ENCODE measurements at regions not wholly inside any gene's neighbourhood (a gene's known extent, or its start where the extent isn't known, plus 50 kb on each side); places are given as distances from the start of the nearest gene placed in this dataset.
"Not testable (repeated sequence)": the region's sequence is repeated elsewhere in the genome, so short reads cannot be mapped to it uniquely, and the experiment has no call there.

DNA sequence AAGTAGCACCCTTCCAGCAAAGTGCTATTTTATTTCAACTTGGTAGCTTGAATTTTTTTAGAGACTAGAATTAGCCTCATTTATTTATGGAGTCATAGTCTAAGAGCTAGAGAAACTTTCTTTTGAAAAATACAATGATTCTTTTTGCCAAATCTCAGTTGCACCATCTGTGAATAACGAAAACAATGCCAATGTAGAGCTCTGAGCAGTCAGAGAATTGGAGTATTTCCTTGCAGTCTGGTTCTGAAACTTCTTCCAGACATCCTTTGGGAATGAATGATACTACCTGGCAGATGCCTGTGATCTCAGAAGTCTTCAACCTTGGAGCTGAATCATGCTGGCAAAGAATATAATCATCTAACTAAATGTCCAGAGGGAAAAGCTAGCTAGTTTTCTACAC lies 511.5 kb upstream of the CYLC2 start:
- Mint-ChIP-seq H3K4me1 (ENCODE audit: low read depth) (no peaks in the 10 kb centered on the region), H3K27ac (no peak overlapping the region), H3K9me3 (ENCODE audit: insufficient read depth) (peaks cover 12% of the 10 kb centered on the region), H3K27me3 (ENCODE audit: low read depth) (no peaks in the 10 kb centered on the region), H3K36me3 (ENCODE audit: low read depth) (no peaks in the 10 kb centered on the region), H3K4me3 (no peak overlapping the region)
- POLR2A ChIA-PET, result no interaction called here
- CTCF ChIA-PET, result no interaction called here
- no peak for ATAC-seq
- no peak for DNase-seq

GRCh38 chr9:102482776-102483175 lies 512.4 kb upstream of the CYLC2 start:
- CTCF ChIA-PET, result no interaction called here
- ATAC-seq, result no peak
- POLR2A ChIA-PET, result no interaction called here

DNA sequence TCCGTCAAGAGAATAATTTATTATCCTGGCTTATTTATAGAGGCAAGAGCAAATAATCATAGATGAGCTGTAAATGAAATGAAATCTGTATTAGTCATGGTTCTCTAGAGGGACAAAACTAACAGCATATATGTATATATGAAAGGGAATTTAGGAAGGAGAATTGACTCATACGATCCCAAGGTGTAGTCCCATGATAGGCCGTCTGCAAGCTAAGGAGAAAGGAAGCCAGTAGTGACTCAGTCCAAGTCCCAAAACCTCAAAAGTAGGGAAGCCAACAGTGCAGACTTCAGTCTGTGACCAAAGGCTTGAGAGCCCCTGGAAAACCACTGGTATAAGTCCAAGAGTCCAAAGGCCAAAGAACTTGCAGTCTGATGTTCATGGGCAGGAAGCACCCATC lies 515.9 kb upstream of the CYLC2 start:
- Mint-ChIP-seq H3K27me3 (ENCODE audit: low read depth) (no peaks in the 10 kb centered on the region), H3K4me3 (no peak overlapping the region), H3K9me3 (ENCODE audit: insufficient read depth) (peaks cover 7% of the 10 kb centered on the region), H3K36me3 (ENCODE audit: low read depth) (no peaks in the 10 kb centered on the region), H3K27ac (no peak overlapping the region), H3K4me1 (ENCODE audit: low read depth) (no peaks in the 10 kb centered on the region)
- no peak for ATAC-seq
- CTCF ChIA-PET, result no interaction called here
- POLR2A ChIA-PET, result no interaction called here
- DNase-seq, result no peak

More at GRCh38 chr9:102482776-102483175, 512.4 kb upstream of the CYLC2 start:
- H3K36me3 Mint-ChIP-seq (ENCODE audit: low read depth), result no peaks in the 10 kb centered on the region
- no peaks in the 10 kb centered on the region for H3K27me3 Mint-ChIP-seq (ENCODE audit: low read depth)
- no peak for DNase-seq
- peaks cover 12% of the 10 kb centered on the region for H3K9me3 Mint-ChIP-seq (ENCODE audit: insufficient read depth)
- H3K27ac Mint-ChIP-seq, result no peak overlapping the region
- H3K4me1 Mint-ChIP-seq (ENCODE audit: low read depth), result no peaks in the 10 kb centered on the region
- H3K4me3 Mint-ChIP-seq, result no peak overlapping the region

DNA sequence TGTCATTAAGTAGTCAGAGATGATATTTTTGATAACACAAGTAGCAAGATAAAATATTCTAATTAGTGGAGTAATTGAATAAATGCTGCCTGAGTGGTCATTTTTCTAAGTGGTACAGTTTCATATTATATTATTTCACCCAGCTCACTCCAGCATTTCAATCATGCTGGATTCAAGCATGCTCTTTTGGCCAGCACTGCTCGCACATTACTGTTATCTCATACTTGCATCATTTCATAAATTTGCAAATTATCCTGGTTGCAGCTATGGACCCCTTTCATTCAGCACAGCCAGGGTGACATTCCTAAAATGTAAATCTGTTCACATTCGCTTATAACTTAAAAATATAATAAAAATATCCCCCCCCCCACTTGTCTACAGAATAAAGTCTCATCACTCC lies 520.8 kb upstream of the CYLC2 start:
- H3K4me1 Mint-ChIP-seq (ENCODE audit: low read depth), result no peaks in the 10 kb centered on the region
- DNase-seq (no peak), ATAC-seq (no peak)
- H3K27ac Mint-ChIP-seq, result no peak overlapping the region
- no peaks in the 10 kb centered on the region for H3K36me3 Mint-ChIP-seq (ENCODE audit: low read depth)
- ChIA-PET POLR2A (no interaction called here), CTCF (no interaction called here)
- no peaks in the 10 kb centered on the region for H3K27me3 Mint-ChIP-seq (ENCODE audit: low read depth)
- H3K4me3 Mint-ChIP-seq, result no peak overlapping the region
- H3K9me3 Mint-ChIP-seq (ENCODE audit: insufficient read depth), result peaks cover 5% of the 10 kb centered on the region

- H3K27me3 Mint-ChIP-seq (ENCODE audit: low read depth); DNase-seq; CTCF ChIA-PET; H3K27ac Mint-ChIP-seq; H3K36me3 Mint-ChIP-seq (ENCODE audit: low read depth); H3K4me3 Mint-ChIP-seq; ATAC-seq; POLR2A ChIA-PET; H3K4me1 Mint-ChIP-seq (ENCODE audit: low read depth): not testable (repeated sequence)
- peaks cover 15% of the 10 kb centered on the region for H3K9me3 Mint-ChIP-seq (ENCODE audit: insufficient read depth)
Observed at GRCh38 chr9:102469430-102469829, 525.7 kb upstream of the CYLC2 start.

DNA sequence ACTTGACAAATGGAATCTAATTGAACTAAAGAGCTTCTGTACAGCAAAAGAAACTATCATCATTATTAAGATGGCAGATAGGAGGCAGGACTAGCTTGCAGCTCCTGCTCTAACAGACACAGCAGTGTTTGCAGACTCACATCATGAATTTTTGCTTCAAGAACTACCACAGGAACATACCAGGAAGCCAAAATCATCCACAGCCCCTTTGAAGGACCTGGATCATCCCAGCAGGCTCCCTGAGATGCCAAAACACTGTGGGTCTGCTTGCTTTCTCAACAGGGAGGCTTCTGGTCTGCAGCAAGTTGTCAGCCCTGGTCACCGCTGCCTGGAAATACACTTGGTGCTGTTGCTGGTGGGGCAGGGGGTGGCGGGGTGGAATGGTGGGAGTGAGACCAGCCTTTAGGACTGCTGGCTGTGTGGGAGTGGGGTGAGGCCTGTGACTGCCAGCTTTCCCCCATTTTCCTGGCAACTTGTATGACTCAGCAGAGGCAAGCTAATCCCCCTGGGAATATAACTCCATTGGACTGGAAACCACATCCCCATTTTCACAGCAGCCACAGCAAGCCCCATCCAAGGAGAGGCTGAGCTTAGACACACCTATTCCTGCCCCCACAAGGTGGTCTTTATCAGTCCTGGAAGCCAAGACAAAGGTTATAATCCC lies 533.8 kb upstream of the CYLC2 start:
- H3K27ac Mint-ChIP-seq, result no peak overlapping the region
- H3K4me3 Mint-ChIP-seq, result no peak overlapping the region
- no peaks in the 10 kb centered on the region for H3K27me3 Mint-ChIP-seq (ENCODE audit: low read depth)
- H3K36me3 Mint-ChIP-seq (ENCODE audit: low read depth), result no peaks in the 10 kb centered on the region
- ChIA-PET CTCF (no interaction called here), POLR2A (no interaction called here)
- no peaks in the 10 kb centered on the region for H3K4me1 Mint-ChIP-seq (ENCODE audit: low read depth)
- ATAC-seq (no peak), DNase-seq (no peak)
- peaks cover 18% of the 10 kb centered on the region for H3K9me3 Mint-ChIP-seq (ENCODE audit: insufficient read depth)

GRCh38 chr9:102459828-102460227 lies 535.3 kb upstream of the CYLC2 start:
- DNase-seq, result no peak
- Mint-ChIP-seq H3K4me1 (ENCODE audit: low read depth) (no peaks in the 10 kb centered on the region), H3K9me3 (ENCODE audit: insufficient read depth) (peaks cover 18% of the 10 kb centered on the region), H3K27me3 (ENCODE audit: low read depth) (no peaks in the 10 kb centered on the region), H3K27ac (no peak overlapping the region), H3K36me3 (ENCODE audit: low read depth) (no peaks in the 10 kb centered on the region), H3K4me3 (no peak overlapping the region)
- ChIA-PET CTCF (no interaction called here), POLR2A (no interaction called here)
- no peak for ATAC-seq

GRCh38 chr9:102456562-102456961 lies 538.6 kb upstream of the CYLC2 start:
- no peak overlapping the region for H3K4me3 Mint-ChIP-seq
- POLR2A ChIA-PET, result no interaction called here
- no peaks in the 10 kb centered on the region for H3K4me1 Mint-ChIP-seq (ENCODE audit: low read depth)
- no peaks in the 10 kb centered on the region for H3K27me3 Mint-ChIP-seq (ENCODE audit: low read depth)
- peaks cover 10% of the 10 kb centered on the region for H3K9me3 Mint-ChIP-seq (ENCODE audit: insufficient read depth)
- H3K36me3 Mint-ChIP-seq (ENCODE audit: low read depth), result no peaks in the 10 kb centered on the region
- H3K27ac Mint-ChIP-seq, result no peak overlapping the region
- DNase-seq (no peak), ATAC-seq (no peak)
- CTCF ChIA-PET, result no interaction called here

GRCh38 chr9:102445906-102446305 lies 549.2 kb upstream of the CYLC2 start:
- H3K27me3 Mint-ChIP-seq (ENCODE audit: low read depth), result no peaks in the 10 kb centered on the region
- H3K27ac Mint-ChIP-seq, result no peak overlapping the region
- DNase-seq, result no peak
- no peak overlapping the region for H3K4me3 Mint-ChIP-seq
- no peak for ATAC-seq
- peaks cover 26% of the 10 kb centered on the region for H3K9me3 Mint-ChIP-seq (ENCODE audit: insufficient read depth)
- ChIA-PET CTCF (no interaction called here), POLR2A (no interaction called here)
- no peaks in the 10 kb centered on the region for H3K4me1 Mint-ChIP-seq (ENCODE audit: low read depth)
- H3K36me3 Mint-ChIP-seq (ENCODE audit: low read depth), result no peaks in the 10 kb centered on the region

DNA sequence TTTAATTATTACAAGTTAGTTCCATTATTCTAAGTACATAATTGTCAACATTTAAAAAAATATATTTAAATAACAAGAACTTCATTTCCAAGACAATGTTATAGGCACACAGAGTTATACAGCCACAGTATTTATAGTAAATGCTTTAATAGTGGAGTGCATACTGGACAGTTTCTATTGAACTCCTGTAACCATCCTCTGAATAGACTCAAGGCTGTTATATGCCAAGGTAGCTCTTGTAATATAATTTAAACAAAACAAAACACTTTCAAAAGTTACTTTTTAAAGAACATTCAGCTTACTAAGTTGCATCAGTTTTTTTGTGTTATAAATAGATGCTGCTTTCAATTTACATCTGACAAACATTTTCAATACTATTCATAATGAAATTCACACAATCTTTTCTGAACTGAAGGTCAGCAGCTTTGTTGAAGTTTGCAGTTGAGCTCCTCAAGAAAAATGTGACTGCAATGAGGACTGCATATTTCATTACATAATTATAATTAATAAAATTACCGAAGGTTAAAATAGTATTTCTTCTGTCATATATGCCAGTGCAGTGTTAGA lies 549.9 kb upstream of the CYLC2 start:
- H3K4me3 Mint-ChIP-seq, result no peak overlapping the region
- peaks cover 22% of the 10 kb centered on the region for H3K9me3 Mint-ChIP-seq (ENCODE audit: insufficient read depth)
- no peaks in the 10 kb centered on the region for H3K27me3 Mint-ChIP-seq (ENCODE audit: low read depth)
- no peaks in the 10 kb centered on the region for H3K4me1 Mint-ChIP-seq (ENCODE audit: low read depth)
- no peaks in the 10 kb centered on the region for H3K36me3 Mint-ChIP-seq (ENCODE audit: low read depth)
- no peak for ATAC-seq
- CTCF ChIA-PET, result no interaction called here
- H3K27ac Mint-ChIP-seq, result no peak overlapping the region
- POLR2A ChIA-PET, result no interaction called here
- DNase-seq, result no peak

DNA sequence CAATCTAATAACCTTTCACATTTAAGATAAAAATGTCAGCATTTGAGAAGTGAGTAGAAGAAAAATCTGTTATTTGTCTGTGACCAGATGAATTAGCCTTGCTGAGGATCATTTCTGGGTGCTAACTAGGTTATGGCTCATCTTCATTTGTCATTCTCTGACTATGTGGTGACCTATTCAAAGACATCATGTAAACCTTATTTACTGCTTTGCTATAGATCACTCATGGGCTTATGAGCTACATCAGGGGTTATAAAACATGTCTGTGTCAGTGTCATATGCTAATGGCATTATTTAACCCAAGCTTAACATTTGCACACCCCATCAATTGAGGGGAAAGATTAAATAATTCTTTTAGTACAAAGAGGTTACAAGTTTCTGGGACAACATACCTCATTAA lies 555.5 kb upstream of the CYLC2 start:
- DNase-seq (no peak), ATAC-seq (no peak)
- ChIA-PET POLR2A (no interaction called here), CTCF (no interaction called here)
- H3K27me3 Mint-ChIP-seq (ENCODE audit: low read depth), result no peaks in the 10 kb centered on the region
- H3K36me3 Mint-ChIP-seq (ENCODE audit: low read depth), result no peaks in the 10 kb centered on the region
- no peaks in the 10 kb centered on the region for H3K9me3 Mint-ChIP-seq (ENCODE audit: insufficient read depth)
- no peak overlapping the region for H3K4me3 Mint-ChIP-seq
- no peak overlapping the region for H3K27ac Mint-ChIP-seq
- H3K4me1 Mint-ChIP-seq (ENCODE audit: low read depth), result no peaks in the 10 kb centered on the region

DNA sequence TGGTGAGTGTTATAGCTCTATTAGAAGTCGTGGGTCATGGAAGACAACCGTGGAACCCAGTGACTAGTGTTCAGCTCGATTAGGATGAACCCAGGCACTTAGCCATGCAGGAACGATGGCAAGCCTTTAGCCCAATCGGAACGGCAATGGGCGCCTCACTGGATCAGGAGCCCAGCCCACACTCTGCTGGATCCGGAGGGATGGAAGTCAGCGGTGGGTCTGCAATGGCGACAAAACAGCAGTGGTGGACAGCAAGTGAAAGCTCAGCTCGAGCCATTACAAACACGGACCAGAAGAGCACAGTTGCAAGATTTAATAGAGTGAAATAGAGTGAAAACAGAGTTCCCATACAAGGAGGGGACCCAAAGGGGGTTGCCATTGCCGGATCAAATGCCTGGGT lies 558.5 kb upstream of the CYLC2 start:
- POLR2A ChIA-PET; DNase-seq; H3K27ac Mint-ChIP-seq; H3K36me3 Mint-ChIP-seq (ENCODE audit: low read depth); H3K9me3 Mint-ChIP-seq (ENCODE audit: insufficient read depth); CTCF ChIA-PET; H3K4me3 Mint-ChIP-seq; H3K27me3 Mint-ChIP-seq (ENCODE audit: low read depth); H3K4me1 Mint-ChIP-seq (ENCODE audit: low read depth); ATAC-seq: not testable (repeated sequence)

DNA sequence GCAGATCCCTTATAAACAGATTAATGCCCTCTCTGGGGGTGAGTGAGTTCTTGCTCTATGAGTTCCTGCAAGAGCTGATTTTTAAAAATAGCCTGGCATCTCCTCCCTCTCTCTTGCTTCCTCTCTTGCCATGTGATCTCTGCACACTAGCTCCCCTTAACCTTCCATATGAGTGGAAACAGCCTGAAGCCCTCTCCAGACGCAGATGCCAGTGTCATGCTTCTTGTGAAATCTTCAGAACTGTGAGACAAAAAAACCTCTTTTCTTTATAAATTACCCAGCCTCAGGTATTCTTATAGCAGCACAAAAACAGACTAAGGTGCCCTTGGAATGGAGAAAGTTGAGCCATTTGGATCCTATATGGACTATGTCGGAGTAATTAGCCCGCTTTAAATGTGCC lies 559.7 kb upstream of the CYLC2 start:
- ATAC-seq (no peak), DNase-seq (no peak)
- Mint-ChIP-seq H3K4me1 (ENCODE audit: low read depth) (no peaks in the 10 kb centered on the region), H3K4me3 (no peak overlapping the region), H3K27me3 (ENCODE audit: low read depth) (no peaks in the 10 kb centered on the region), H3K27ac (no peak overlapping the region), H3K9me3 (ENCODE audit: insufficient read depth) (no peaks in the 10 kb centered on the region), H3K36me3 (ENCODE audit: low read depth) (no peaks in the 10 kb centered on the region)
- ChIA-PET POLR2A (no interaction called here), CTCF (no interaction called here)

Measured in activated CD8-positive, alpha-beta T cell treated with anti-CD3 and anti-CD28 coated beads, Interleukin-2, amount 10 ng/mL, durations not matched to agents 7 days and 5 days (primary cell).